SHP77 treated with DMSO at 0.1 percent for 48 hours (cell line): ENCODE measurements at regions not wholly inside any gene's neighbourhood (a gene's known extent, or its start where the extent isn't known, plus 50 kb on each side); places are given as distances from the start of the nearest gene placed in this dataset.
"Not testable (repeated sequence)": the region's sequence is repeated elsewhere in the genome, so short reads cannot be mapped to it uniquely, and the experiment has no call there.

Experiments used
- DNase-seq: peaks from one replicate; lab custom pipeline; 2025; lab: John Stamatoyannopoulos, UW

- DNase-seq, result no peak
These were observed 233.2 kb upstream of the NR5A2 start for GRCh38 chr1:199794105-199794863.

DNA sequence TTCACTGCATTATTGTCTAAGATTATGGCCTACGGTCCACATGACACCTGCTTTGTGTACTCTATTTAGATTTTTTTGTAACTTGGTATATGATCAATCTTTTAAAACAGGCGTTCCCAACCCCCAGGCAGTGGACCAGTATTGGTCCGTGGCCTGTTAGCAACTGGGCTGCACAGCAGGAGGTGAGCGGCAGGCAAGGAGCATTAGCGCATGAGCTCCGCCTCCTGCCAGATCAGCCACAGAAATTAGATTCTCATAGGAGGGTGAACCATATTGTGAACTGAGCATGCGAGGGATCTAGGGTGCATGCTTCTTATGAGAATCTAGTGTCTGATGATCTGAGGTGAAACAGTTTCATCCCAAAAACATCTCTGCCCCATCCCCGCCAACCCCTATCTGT is 228.4 kb upstream of the NR5A2 start:
- no peak for DNase-seq

- DNase-seq, result no peak
These were observed 223.0 kb upstream of the NR5A2 start for GRCh38 chr1:199804526-199804925.

DNA sequence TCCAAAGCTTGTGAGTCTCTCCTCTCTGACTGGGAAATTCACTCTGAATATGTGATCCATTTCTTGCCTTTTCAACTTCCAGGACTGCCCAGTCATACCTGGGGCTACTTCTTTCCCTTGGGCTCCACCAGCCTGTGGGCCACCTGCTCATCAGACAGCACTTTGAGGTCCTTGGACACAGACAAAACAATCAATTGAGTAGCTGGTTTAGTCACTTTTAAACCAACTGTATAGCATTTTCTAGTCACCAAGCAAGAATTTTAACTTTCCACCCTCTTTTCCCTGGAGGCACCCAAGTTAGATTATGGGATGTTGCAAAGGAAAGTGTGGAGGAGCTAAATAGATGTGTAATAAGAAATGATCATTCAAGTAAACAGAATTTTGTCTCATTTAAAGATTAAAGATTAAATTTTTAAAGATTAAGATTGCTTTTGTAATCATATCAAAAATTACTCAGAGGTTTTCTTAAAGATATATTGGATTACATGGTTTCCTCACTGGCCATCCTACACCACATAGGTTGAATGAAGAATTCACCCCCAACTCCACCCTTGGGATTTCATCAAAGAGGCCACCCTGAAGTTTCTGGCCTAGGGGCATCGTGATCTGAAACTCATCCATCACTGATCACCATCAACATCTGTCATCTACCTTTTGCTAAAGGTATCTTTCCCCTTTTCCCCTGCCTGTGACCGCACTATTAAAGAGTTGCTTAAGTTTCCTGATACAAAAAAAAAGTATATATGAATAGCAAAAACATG is 219.2 kb upstream of the NR5A2 start:
- DNase-seq, result no peak

DNA sequence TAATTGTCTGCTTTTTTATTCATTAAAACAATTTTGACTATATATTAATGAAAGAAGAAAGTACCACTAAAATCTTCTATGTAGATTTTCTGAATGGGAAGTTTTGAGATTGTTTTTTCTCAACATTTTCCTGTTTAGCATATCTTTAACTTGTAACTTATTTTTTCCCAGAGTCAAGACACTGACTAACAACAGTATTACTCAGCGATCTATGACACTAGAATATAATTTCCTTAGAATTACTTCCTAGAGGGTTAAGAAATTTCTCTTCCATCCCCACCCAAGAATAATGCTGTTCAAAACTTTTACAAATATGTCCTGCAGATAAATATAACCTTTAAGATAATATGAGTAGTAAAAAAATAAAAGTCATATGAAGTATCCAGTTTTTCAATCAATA is 218.2 kb upstream of the NR5A2 start:
- DNase-seq, result no peak

- no peak for DNase-seq
These were observed 216.3 kb upstream of the NR5A2 start for GRCh38 chr1:199811163-199811562.

DNA sequence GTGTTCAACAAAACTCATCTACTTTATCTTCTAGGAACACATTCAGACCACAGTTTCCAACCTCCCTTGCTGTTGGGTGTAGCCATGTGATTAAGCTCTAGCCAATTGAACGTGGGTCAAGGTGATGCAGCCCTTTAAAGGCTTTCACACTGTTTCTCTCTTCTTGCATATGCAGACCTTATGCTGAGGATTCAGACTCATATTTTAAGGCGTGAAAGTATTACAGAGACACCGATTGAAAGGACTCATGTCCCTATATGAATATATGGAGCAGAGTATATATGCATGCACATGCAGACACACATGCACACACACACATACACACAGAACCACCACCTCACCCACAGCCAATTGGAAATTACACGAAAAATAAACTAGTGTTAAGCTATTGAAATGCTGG is 214.3 kb upstream of the NR5A2 start:
- DNase-seq, result no peak

- DNase-seq, result no peak
These were observed 211.6 kb upstream of the NR5A2 start for GRCh38 chr1:199815947-199816346.

GRCh38 chr1:199817266-199817665 is 210.2 kb upstream of the NR5A2 start:
- DNase-seq, result no peak

GRCh38 chr1:199821029-199821779 is 206.3 kb upstream of the NR5A2 start:
- DNase-seq, result no peak

- no peak for DNase-seq
These were observed 195.1 kb upstream of the NR5A2 start for GRCh38 chr1:199832451-199832850.

DNA sequence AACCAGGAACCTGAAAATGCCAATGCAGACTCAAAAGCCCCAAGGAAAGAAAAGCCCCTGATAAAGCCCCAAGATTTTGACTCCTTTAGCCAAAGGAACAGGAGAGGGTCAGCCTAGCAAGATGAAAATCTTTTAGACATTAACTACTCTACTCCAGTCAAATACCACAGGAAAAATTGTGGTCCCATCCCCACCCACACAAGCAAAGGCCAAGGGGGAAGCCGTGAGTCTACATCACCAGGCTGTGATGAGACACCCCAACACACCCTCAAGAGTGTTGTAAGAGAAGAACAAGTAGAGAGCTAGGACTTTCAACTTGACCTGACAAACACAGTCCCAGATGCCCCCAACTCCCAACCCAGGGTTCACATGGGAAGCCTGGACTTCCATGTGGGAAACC is 192.8 kb upstream of the NR5A2 start:
- DNase-seq, result no peak

GRCh38 chr1:199836430-199836829 is 191.1 kb upstream of the NR5A2 start:
- DNase-seq, result no peak

- no peak for DNase-seq
These were observed 190.2 kb upstream of the NR5A2 start for GRCh38 chr1:199837321-199837720.

GRCh38 chr1:199839608-199840007 is 187.9 kb upstream of the NR5A2 start:
- DNase-seq, result not testable (repeated sequence)

- not testable (repeated sequence) for DNase-seq
These were observed 184.4 kb upstream of the NR5A2 start for GRCh38 chr1:199843096-199843495.

- no peak for DNase-seq
These were observed 183.6 kb upstream of the NR5A2 start for GRCh38 chr1:199843861-199844260.

DNA sequence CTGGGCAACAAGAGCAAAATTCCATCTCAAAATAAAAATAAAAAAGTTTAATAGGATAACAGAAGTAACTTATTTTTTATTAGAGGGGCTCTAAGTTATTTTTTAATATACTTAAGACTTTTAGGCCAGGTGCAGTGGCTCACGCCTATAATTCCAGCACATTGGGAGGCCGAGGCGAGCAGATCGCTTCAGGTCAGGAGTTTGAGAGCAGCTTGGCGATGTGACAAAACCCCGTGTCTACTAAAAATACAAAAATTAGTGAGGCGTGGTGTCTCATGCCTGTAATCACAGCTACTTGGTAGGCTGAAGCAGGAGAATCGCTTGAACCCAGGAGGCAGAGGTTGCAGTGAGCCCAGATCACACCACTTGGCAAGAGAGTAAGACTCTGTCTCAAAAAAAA is 180.5 kb upstream of the NR5A2 start:
- no peak for DNase-seq

DNA sequence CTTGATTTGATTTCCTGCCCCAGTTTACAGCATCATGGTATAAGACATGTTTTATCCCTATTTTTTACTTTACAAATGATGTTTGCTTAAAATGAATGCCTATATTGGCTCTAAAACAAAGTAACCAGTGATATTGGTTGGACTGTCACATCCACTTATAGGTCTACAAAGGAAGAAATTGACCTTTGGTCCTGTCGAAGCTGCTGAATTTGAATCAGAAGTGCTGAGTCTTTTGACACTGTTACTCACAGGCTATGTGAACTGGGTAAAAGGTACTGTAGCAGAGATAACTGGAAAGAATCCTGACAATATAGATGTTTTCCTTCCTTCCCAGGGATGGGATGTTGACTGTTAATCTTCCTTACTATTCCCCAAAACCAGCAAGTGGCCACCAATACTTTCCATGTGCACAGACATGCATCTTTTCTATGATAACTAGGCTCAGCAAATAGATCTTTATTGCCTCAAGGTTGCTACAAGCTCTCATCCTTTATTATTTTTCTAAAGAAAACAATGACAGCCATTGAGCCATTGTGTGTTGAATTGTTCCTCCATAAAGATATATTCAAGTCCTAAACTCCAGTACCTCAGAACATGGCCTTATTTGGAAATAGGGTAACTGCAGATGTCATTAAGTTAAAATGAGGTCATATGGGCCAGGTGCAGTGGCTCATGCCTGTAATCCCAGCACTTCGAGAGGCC is 175.9 kb upstream of the NR5A2 start:
- DNase-seq, result no peak

DNA sequence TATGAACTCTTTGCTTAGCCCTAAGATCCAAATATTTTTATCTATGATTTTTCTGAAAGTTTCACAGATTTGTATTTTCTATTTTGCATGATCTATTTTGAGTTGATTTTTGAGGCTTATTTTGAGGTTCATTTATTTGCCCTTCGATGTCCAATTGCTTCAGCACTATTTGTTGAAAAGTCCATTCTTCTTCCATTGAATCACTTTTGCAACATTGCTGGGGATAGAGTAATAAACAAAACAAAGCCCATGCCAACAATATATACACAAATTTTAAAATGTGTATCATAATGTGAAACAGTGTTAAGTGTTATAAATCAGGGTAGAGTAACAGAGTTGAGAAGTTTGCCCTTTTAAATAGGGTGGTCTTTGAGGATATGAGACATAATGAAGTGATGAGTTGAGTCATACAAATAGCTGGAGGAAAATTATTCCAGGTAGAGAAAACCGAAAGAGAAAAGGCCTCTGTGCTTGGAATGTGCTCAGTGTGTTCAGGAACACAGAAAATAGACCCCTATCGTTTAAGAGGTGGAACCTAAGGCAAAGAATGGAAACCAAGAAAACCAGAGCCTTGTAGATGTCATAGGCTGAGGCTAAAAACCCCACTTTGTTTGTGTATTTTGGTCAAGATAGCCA is 172.7 kb upstream of the NR5A2 start:
- DNase-seq, result no peak

- no peak for DNase-seq
These were observed 171.9 kb upstream of the NR5A2 start for GRCh38 chr1:199855580-199855979.
